A549 (cell line): ENCODE measurements at regions not wholly inside any gene's neighbourhood (a gene's known extent, or its start where the extent isn't known, plus 50 kb on each side); places are given as distances from the start of the nearest gene placed in this dataset.

Source experiments
- ATAC-seq, 2 experiments: fragments of 200-7000 bp in 1 of 2; fragments of >200 bp in 1 of 2; cut with Nextera tagmentation in 1 of 2; cut with Tn5 transposase in 1 of 2; 3 replicates each; pipeline versions ENCODE4 v1.8.0 to v1.9.1; 2018 to 2020; ENCODE audit warnings: mild to moderate bottlenecking in 1 of 2, moderate library complexity in 1 of 2
- CTCF ChIA-PET: fragments of 300-600 bp; sonication (Branson Sonifier 250); formaldehyde crosslinking; extraction: SDS; loops from one replicate; lab custom pipeline; 2021; ENCODE audit warnings: antibody characterized with exemption, inconsistent platforms; lab: Yijun Ruan, JAX
- POLR2A ChIA-PET: fragments of 350-600 bp; formaldehyde crosslinking; extraction: SDS; loops from one replicate; lab custom pipeline; 2021; ENCODE audit warnings: antibody characterized with exemption, inconsistent platforms; lab: Yijun Ruan, JAX
- DNase-seq, 2 experiments: peaks; one replicate each; pipeline versions ENCODE4 v3.0.0 to v3.0.0-alpha.2; 2011 to 2016; ENCODE audit warnings: low read depth in 1 of 2, low spot score in 1 of 2
- FAIRE-seq: peaks from 2 replicates; lab custom pipeline; 2011; peaks lifted over from hg19 to GRCh38; lab: Jason Lieb, UNC
- H3K27ac ChIP-seq, 2 experiments: fragments of >200 bp; sonication (Bioruptor Twin); formaldehyde crosslinking; 3 replicates each; pipeline ENCODE4 v1.5.1; 2016 to 2017
- H3K4me1 ChIP-seq: fragments of >200 bp; sonication (Bioruptor Twin); formaldehyde crosslinking; 3 replicates; pipeline ENCODE4 v1.6.1; 2016
- H3K4me2 ChIP-seq: fragments of >200 bp; sonication (Bioruptor Twin); formaldehyde crosslinking; 3 replicates; pipeline ENCODE4 v1.6.1; 2016
- H3K4me3 ChIP-seq: fragments of >200 bp; sonication (Bioruptor Twin); formaldehyde crosslinking; 3 replicates; pipeline ENCODE4 v1.5.1; 2016
- H3K9me3 ChIP-seq: fragments of >200 bp; sonication (Bioruptor Twin); formaldehyde crosslinking; 3 replicates; pipeline ENCODE4 v1.6.1; 2016
- BHLHE40 ChIP-seq: IDR thresholded peaks from 2 replicates; pipeline ENCODE4 v1.6.1; 2012; ENCODE audit warnings: low read depth, low read length, inconsistent platforms
- CBX2 ChIP-seq: fragments of 200-600 bp; sonication (generic); IDR thresholded peaks from 2 replicates; pipeline ENCODE4 v1.6.1; 2016; ENCODE audit warnings: low read depth, mild to moderate bottlenecking, borderline replicate concordance
- CBX8 ChIP-seq: fragments of 200-600 bp; sonication (generic); IDR thresholded peaks from 2 replicates; pipeline ENCODE4 v1.6.1; 2016
- CHD2 ChIP-seq: fragments of 150-350 bp; IDR thresholded peaks from 2 replicates; pipeline ENCODE4 v1.6.1; 2014; ENCODE audit warnings: low read length; ENCODE audit not compliant: partially characterized antibody
- FOXS1 ChIP-seq: fragments of 250-450 bp; sonication (Bioruptor Pico); IDR thresholded peaks from 2 replicates; pipeline ENCODE4 v1.5.0; 2020; ENCODE audit warnings: mild to moderate bottlenecking, moderate library complexity
- HDAC2 ChIP-seq: fragments of 200-600 bp; sonication (generic); IDR thresholded peaks from 2 replicates; pipeline ENCODE4 v1.6.1; 2016
- HEYL ChIP-seq: fragments of 250-450 bp; sonication (Bioruptor Pico); IDR thresholded peaks from 2 replicates; pipeline ENCODE4 v1.8.0; 2021; ENCODE audit warnings: mild to moderate bottlenecking, moderate library complexity
- HMGXB4 ChIP-seq: fragments of 250-450 bp; sonication (Bioruptor Pico); IDR thresholded peaks from 2 replicates; pipeline ENCODE4 v1.5.0; 2021; ENCODE audit warnings: mild to moderate bottlenecking, moderate library complexity, borderline replicate concordance
- JUN ChIP-seq, 2 experiments: fragments of >200 bp; sonication (Bioruptor Twin); formaldehyde crosslinking; IDR thresholded peaks; 2 replicates in 1 of 2; 3 replicates in 1 of 2; pipeline ENCODE4 v1.6.1; 2016 to 2017
- KDM1A ChIP-seq: fragments of 200-600 bp; sonication (generic); IDR thresholded peaks from 2 replicates; pipeline ENCODE4 v1.6.1; 2016; ENCODE audit warnings: low read depth, mild to moderate bottlenecking
- MAFK ChIP-seq: fragments of 450-650 bp; IDR thresholded peaks from 2 replicates; pipeline ENCODE4 v1.6.1; 2014; ENCODE audit not compliant: partially characterized antibody
- MAZ ChIP-seq: fragments of 150-350 bp; IDR thresholded peaks from 2 replicates; pipeline ENCODE4 v1.6.1; 2014; ENCODE audit warnings: antibody characterized with exemption, low read depth, low read length, borderline replicate concordance
- POLR2A ChIP-seq: IDR thresholded peaks from 2 replicates; pipeline ENCODE4 v1.6.1; 2012; ENCODE audit warnings: mild to moderate bottlenecking, low read length
- RFX5 ChIP-seq: fragments of 450-650 bp; IDR thresholded peaks from 2 replicates; pipeline ENCODE4 v1.7.1; 2014; ENCODE audit warnings: antibody characterized with exemption, mild to moderate bottlenecking, moderate library complexity
- WGBS: methylation state at CpG from one replicate; pipeline ENCODE4 v1.1.6; 2017; ENCODE audit errors: missing lambda C conversion rate; 5-methylcytosine and 5-hydroxymethylcytosine counted together
- TF ChIP-seq, protein P1 (sequence below): fragments of 450-650 bp; IDR thresholded peaks from 2 replicates; pipeline ENCODE4 v1.6.1; 2014; ENCODE audit warnings: antibody characterized with exemption
- TF ChIP-seq, protein P2 (sequence below): fragments of >200 bp; sonication (Bioruptor Twin); formaldehyde crosslinking; IDR thresholded peaks from 3 replicates; pipeline ENCODE4 v1.5.1; 2016
- TF ChIP-seq, protein P3 (sequence below): IDR thresholded peaks from 2 replicates; pipeline ENCODE4 v1.6.1; 2012
- TF ChIP-seq, protein P4 (sequence below): IDR thresholded peaks from 2 replicates; pipeline ENCODE4 v1.6.1; 2012
- TF ChIP-seq, protein P5 (sequence below): fragments of >200 bp; sonication (Bioruptor Twin); formaldehyde crosslinking; IDR thresholded peaks from 3 replicates; pipeline ENCODE4 v1.6.1; 2016

GRCh38 chr21:41662161-41662560, 104.7 kb downstream of the RIPK4 start (continued):
- TF ChIP-seq, protein P1, sequence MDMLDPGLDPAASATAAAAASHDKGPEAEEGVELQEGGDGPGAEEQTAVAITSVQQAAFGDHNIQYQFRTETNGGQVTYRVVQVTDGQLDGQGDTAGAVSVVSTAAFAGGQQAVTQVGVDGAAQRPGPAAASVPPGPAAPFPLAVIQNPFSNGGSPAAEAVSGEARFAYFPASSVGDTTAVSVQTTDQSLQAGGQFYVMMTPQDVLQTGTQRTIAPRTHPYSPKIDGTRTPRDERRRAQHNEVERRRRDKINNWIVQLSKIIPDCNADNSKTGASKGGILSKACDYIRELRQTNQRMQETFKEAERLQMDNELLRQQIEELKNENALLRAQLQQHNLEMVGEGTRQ, result no peak
- no peak for TF ChIP-seq KDM1A

- TF ChIP-seq RFX5 (no peak), MAZ (no peak), JUN (IDR thresholded peaks at IDR 0.05) (no peak), CBX8 (no peak), HEYL (CRISPR knock-in tag) (no peak), CBX2 (no peak), FOXS1 (no peak), HDAC2 (no peak), BHLHE40 (no peak), POLR2A (no peak), HMGXB4 (CRISPR knock-in tag) (no peak), CHD2 (no peak), MAFK (no peak)
- TF ChIP-seq, protein P1, result no peak
- TF ChIP-seq, protein P2, sequence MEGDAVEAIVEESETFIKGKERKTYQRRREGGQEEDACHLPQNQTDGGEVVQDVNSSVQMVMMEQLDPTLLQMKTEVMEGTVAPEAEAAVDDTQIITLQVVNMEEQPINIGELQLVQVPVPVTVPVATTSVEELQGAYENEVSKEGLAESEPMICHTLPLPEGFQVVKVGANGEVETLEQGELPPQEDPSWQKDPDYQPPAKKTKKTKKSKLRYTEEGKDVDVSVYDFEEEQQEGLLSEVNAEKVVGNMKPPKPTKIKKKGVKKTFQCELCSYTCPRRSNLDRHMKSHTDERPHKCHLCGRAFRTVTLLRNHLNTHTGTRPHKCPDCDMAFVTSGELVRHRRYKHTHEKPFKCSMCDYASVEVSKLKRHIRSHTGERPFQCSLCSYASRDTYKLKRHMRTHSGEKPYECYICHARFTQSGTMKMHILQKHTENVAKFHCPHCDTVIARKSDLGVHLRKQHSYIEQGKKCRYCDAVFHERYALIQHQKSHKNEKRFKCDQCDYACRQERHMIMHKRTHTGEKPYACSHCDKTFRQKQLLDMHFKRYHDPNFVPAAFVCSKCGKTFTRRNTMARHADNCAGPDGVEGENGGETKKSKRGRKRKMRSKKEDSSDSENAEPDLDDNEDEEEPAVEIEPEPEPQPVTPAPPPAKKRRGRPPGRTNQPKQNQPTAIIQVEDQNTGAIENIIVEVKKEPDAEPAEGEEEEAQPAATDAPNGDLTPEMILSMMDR, result no peak
- TF ChIP-seq, protein P3, sequence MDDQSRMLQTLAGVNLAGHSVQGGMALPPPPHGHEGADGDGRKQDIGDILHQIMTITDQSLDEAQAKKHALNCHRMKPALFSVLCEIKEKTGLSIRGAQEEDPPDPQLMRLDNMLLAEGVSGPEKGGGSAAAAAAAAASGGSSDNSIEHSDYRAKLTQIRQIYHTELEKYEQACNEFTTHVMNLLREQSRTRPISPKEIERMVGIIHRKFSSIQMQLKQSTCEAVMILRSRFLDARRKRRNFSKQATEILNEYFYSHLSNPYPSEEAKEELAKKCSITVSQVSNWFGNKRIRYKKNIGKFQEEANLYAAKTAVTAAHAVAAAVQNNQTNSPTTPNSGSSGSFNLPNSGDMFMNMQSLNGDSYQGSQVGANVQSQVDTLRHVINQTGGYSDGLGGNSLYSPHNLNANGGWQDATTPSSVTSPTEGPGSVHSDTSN, result no peak
- TF ChIP-seq, protein P4, sequence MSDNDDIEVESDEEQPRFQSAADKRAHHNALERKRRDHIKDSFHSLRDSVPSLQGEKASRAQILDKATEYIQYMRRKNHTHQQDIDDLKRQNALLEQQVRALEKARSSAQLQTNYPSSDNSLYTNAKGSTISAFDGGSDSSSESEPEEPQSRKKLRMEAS, result no peak
- TF ChIP-seq, protein P5, sequence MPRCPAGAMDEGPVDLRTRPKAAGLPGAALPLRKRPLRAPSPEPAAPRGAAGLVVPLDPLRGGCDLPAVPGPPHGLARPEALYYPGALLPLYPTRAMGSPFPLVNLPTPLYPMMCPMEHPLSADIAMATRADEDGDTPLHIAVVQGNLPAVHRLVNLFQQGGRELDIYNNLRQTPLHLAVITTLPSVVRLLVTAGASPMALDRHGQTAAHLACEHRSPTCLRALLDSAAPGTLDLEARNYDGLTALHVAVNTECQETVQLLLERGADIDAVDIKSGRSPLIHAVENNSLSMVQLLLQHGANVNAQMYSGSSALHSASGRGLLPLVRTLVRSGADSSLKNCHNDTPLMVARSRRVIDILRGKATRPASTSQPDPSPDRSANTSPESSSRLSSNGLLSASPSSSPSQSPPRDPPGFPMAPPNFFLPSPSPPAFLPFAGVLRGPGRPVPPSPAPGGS, result no peak
- Histone ChIP-seq H3K4me2 (peak overlapping the region; percentile 42), H3K27ac (peak overlapping the region; percentile 45 to 79; a peak in 5 of 6 replicates), H3K9me3 (no peaks in the 10 kb centered on the region), H3K4me3 (no peak overlapping the region), H3K4me1 (peaks cover 30% of the 10 kb centered on the region)
- ChIA-PET POLR2A (no interaction called here), CTCF (interaction anchor here (0.7 kb wide), 1 partner anchor 12 kb away, joined by 3 read pairs; no protein-coding TSS in a partner anchor)
- ATAC-seq (no peak), DNase-seq (no peak), FAIRE-seq (no peak)
- WGBS, result 90% methylated on average over 5 of the region's 10 CpGs
These were observed 106.1 kb downstream of the RIPK4 start for GRCh38 chr21:41660748-41661147.
